ENCODE measurements at regions not wholly inside any gene's neighbourhood (a gene's known extent, or its start where the extent isn't known, plus 50 kb on each side); places are given as distances from the start of the nearest gene placed in this dataset.
"Not testable (repeated sequence)": the region's sequence is repeated elsewhere in the genome, so short reads cannot be mapped to it uniquely, and the experiment has no call there.

DNA sequence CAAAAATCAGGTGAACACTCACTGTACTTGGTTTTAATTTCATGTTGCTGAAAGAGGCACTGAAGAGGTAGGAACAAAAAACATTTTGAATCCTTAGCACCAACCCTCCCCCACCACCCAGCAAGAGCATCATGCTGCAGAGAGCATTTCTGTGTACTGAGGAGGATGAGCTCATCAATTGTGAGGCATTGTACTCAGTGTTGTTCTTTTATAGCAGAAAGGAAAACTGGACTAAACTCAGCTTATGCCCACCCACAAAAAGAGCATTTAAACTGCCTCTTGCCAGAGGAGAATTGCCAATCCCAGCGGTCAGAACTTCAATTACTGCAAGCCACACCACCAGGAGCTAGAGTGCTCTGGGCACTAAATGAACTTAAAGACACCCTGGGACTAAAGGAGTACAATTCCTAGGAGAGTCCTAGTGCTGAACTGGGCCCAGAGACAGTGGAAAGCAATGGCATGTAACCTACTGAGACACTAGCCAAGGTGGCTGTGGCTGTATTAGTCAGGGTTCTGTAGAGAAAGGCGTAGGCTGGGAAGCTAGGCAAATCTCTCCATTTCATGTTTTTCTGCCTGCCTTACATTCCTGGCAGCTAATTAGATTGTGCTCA, 280.7 kb upstream of the KLHL4 start:
- no peak for DNase-seq

DNA sequence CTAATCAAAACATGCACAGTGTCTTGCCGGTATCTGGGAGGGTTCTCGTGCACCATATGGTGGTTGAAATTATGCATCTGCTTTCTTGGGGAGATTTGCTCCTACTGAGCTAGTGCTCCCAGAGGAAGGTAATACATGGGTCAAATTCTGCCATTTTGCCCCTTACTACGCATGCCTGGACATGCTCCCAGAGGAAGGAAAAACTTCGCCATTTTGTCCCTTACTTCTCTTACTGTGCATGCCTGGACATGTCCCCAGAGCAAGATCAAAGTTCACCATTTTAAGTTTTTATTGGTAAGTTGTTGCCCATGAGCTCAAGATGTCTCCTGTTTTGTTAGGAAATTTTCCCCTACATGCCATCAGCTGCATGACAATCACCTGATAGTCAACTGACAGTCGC, 252.1 kb upstream of the KLHL4 start:
- DNase-seq, result no peak

GRCh38 chrX:87272491-87272890, 245.1 kb upstream of the KLHL4 start:
- DNase-seq, result no peak

GRCh38 chrX:87299563-87300160, 217.9 kb upstream of the KLHL4 start:
- peak; percentile 15 for DNase-seq

GRCh38 chrX:87310780-87311179, 206.8 kb upstream of the KLHL4 start:
- DNase-seq, result no peak

DNA sequence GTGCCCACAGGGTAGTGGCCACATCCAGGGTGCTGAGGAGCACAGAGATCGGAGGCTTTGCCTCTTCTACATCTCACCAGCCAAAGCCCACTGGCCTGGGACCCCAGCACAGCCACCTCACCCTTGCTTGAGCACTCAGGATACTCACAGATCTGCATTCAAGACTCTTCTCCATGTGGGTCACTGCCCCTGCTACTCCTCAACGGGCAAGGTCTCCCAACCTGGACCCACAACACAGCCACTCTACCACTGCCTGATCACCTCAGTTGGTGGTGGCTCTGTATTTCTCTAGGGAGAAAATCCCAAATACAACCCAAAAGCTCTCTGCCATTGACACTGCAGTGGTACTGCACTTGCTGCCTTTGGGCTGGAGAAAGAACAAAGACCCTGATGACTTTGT, 190.3 kb upstream of the KLHL4 start:
- no peak for DNase-seq

- no peak for DNase-seq
These were observed 180.3 kb upstream of the KLHL4 start for GRCh38 chrX:87337267-87337666.

GRCh38 chrX:87338510-87338909, 179.1 kb upstream of the KLHL4 start:
- DNase-seq, result peak; percentile 1

- DNase-seq, result no peak
These were observed 146.7 kb upstream of the KLHL4 start for GRCh38 chrX:87370865-87371264.

GRCh38 chrX:87374324-87374723, 143.3 kb upstream of the KLHL4 start:
- no peak for DNase-seq

GRCh38 chrX:87376896-87377295, 140.7 kb upstream of the KLHL4 start:
- no peak for DNase-seq

DNA sequence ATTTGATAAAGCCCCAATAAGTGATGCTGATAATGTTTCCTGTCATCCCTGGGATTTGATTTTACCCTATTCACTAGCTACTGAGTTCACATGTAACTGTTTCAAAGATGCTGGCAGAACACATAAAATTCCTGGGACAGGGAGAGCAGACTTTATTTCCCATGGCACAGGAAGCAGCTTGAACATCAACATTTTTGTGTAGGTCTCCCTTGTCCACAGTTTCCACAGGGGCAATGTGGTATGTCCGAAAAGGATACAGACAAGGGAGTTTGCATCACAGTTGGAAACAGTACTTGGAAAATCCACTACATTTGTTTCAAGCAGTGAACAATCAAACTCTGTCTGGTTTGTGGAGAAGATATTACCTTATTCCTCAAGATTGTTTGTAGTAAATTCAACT, 129.2 kb upstream of the KLHL4 start:
- DNase-seq, result no peak

DNA sequence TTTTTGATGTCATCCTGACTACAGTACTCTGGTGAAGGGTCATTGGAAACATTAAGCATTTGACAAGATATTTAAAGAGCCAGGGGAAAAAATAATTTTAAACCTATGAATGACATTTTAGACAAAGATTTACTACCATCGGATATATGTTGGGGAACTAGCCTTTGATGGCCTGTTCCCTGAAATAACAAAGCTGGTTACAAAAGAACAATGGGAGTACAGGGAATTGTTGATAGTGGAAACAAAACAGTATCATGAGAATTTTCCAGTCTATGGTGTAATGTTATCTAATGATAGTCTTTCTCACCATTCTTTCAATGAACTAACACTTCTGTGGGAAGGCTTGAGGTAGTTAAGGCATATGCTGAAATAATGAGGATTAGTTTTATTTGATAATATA, 125.9 kb upstream of the KLHL4 start:
- no peak for DNase-seq

- DNase-seq, result no peak
These were observed 125.2 kb upstream of the KLHL4 start for GRCh38 chrX:87392369-87392768.

GRCh38 chrX:87397103-87397886, 120.3 kb upstream of the KLHL4 start:
- no peak for DNase-seq

DNA sequence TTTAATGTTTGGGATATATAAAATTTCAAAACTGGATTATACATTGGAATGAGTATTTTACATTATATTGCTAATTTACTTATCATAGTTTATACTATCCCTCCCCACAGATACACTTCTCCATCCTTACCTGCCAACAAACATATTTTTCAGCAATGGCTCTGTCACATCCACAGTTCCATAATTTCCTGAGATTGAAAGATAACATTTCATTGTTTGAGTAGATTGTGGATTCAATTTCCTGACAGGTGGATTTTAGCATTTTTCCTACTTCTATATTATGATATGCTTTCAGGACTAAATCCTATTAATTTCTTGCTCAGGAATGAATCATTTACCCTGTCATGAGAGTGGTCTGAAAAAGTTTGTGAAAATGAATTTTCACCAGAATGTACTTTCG, 115.3 kb upstream of the KLHL4 start:
- no peak for DNase-seq

- no peak for DNase-seq
These were observed 114.1 kb upstream of the KLHL4 start for GRCh38 chrX:87403551-87403950.

- DNase-seq, result no peak
These were observed 108.3 kb upstream of the KLHL4 start for GRCh38 chrX:87409113-87409841.

- no peak for DNase-seq
These were observed 92.0 kb upstream of the KLHL4 start for GRCh38 chrX:87425618-87426017.

- DNase-seq, result no peak
These were observed 83.0 kb upstream of the KLHL4 start for GRCh38 chrX:87434618-87435017.

- not testable (repeated sequence) for DNase-seq
These were observed 69.0 kb upstream of the KLHL4 start for GRCh38 chrX:87448613-87449012.

DNA sequence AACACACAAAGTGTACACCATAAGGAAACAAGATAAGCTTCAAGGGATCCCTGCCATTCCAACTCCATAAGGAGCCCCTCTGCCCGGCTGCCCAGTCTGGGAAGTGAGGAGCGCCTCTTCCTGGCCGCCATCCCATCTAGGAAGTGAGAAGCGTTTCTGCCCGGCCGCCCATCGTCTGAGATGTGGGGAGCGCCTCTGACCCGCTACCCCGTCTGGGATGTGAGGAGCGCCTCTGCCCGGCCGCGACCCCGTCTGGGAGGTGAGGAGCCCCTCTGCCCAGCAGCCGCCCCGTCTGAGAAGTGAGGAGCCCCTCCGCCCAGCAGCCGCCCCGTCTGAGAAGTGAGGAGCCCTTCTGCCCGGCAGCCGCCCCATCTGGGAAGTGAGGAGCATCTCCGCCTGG, 51.8 kb upstream of the KLHL4 start:
- not testable (repeated sequence) for DNase-seq

Data from activated CD4-positive, alpha-beta T cell treated with anti-CD3 and anti-CD28 coated beads, Interleukin-2, amount 50 U/mL, for 16 hours (primary cell).